Heart left ventricle (tissue), 16 donors: ENCODE measurements at regions not wholly inside any gene's neighbourhood (a gene's known extent, or its start where the extent isn't known, plus 50 kb on each side); places are given as distances from the start of the nearest gene placed in this dataset.

Experiments
- ATAC-seq, 4 donors: fragments of 200-7000 bp; cut with Tn5 transposase; one replicate each; pipeline ENCODE4 v1.9.1; 2020 to 2022; ENCODE audit warnings: moderate library complexity in 4 of 4, mild to moderate bottlenecking in 3 of 4, moderate number of reproducible peaks in 1 of 4
- DNase-seq, 5 donors: peaks; one replicate each; pipeline ENCODE4 v3.0.0-alpha.2; 2020
- H3K27ac ChIP-seq, 12 donors: fragments of 200-600 bp; sonication (generic) in 4 of 12; one replicate each; pipeline versions ENCODE4 v1.5.0 to v1.8.0; 2016 to 2022; ENCODE audit warnings: mild to moderate bottlenecking in 2 of 12
- H3K27me3 ChIP-seq, 9 donors: fragments of 200-600 bp; sonication (generic) in 2 of 9; one replicate each; pipeline versions ENCODE4 v1.5.1 to v1.8.0; 2016 to 2022; ENCODE audit warnings: mild to moderate bottlenecking in 3 of 9
- H3K36me3 ChIP-seq, 9 donors: fragments of 200-600 bp; sonication (generic) in 2 of 9; one replicate each; pipeline versions ENCODE4 v1.5.0 to v1.8.0; 2018 to 2022; ENCODE audit warnings: mild to moderate bottlenecking in 2 of 9
- H3K4me1 ChIP-seq, 12 donors: fragments of 200-600 bp; sonication (generic) in 4 of 12; one replicate each; pipeline versions ENCODE4 v1.5.0 to v1.8.0; 2016 to 2022; ENCODE audit warnings: mild to moderate bottlenecking in 3 of 12
- H3K4me3 ChIP-seq, 12 donors: fragments of 200-600 bp; sonication (generic) in 4 of 12; one replicate each; pipeline versions ENCODE4 v1.5.0 to v1.8.0; 2017 to 2022; ENCODE audit warnings: mild to moderate bottlenecking in 9 of 12, moderate library complexity in 4 of 12
- H3K9me3 ChIP-seq, 12 donors: fragments of 200-600 bp; sonication (generic) in 4 of 12; one replicate each; pipeline versions ENCODE4 v1.5.0 to v1.8.0; 2016 to 2022; ENCODE audit warnings: mild to moderate bottlenecking in 1 of 12
- POLR2A ChIP-seq, 2 donors: fragments of 450-650 bp; IDR thresholded peaks; one replicate each; pipeline ENCODE4 v1.6.1; 2017; ENCODE audit warnings: antibody characterized with exemption in 2 of 2, mild to moderate bottlenecking in 2 of 2, moderate library complexity in 2 of 2
- WGBS, 4 donors: extraction: QIAGEN DNeasy Blood & Tissue Kit in 2 of 4; methylation state at CpG; one replicate each; pipeline versions ENCODE4 v1.1.5 to v1.1.7; 2013 to 2018; 5-methylcytosine and 5-hydroxymethylcytosine counted together
- intact Hi-C, 10 donors: fragments of 100-400 bp; cut with DNase I; formaldehyde crosslinking; loops; one replicate each; pipeline versions ENCODE4 v1.11.1 to v1.14.2; 2022
- TF ChIP-seq, protein P1 (sequence below), 12 donors: fragments of 200-600 bp; sonication (generic) in 4 of 12; IDR thresholded peaks; one replicate each; pipeline versions ENCODE4 v1.5.0 to v1.8.0; 2018 to 2022; ENCODE audit warnings: antibody characterized with exemption in 12 of 12, mild to moderate bottlenecking in 5 of 12
- donor health status: ischemic (EF 13 %, LVEDD 7.1; RV severe dilation, severe dysfunction).
- donor health status: healthy with polysubstance abuse.
- donor health status: DM: no; HTN: yes; CAD: no.
- donor health status: DM: no; HTN: no; CAD: no.
- donor health status: ischemic (EF 25% LVEDD 6.9; RV normal size, moderate dysfunction).
- donor health status: ischemic (EF 25% LVEDD 5.7; RV mildly dilated, moderate dysfunction).
- donor health status: healthy.
- donor health status: DM: yes; HTN: yes; CAD: no.
- donor health status: ischemic (EF 35%, LVEDD 5.7; RV mildly dilated, moderate dysfunction).
- donor health status: nonischemic (EF 11% LVEDD 7.7; RV severe dilation, severe dysfunction).
- donor health status: DM: yes; HTN: yes; CAD: no.
- donor health status: PGD.
- donor health status: ischemic (EF 29% LVEDD 5.4; RV normal size, mild dysfunction).
- donor health status: nonischemic (EF 23%, LVEDD 6.1; RV moderate dilation, normal function).

DNA sequence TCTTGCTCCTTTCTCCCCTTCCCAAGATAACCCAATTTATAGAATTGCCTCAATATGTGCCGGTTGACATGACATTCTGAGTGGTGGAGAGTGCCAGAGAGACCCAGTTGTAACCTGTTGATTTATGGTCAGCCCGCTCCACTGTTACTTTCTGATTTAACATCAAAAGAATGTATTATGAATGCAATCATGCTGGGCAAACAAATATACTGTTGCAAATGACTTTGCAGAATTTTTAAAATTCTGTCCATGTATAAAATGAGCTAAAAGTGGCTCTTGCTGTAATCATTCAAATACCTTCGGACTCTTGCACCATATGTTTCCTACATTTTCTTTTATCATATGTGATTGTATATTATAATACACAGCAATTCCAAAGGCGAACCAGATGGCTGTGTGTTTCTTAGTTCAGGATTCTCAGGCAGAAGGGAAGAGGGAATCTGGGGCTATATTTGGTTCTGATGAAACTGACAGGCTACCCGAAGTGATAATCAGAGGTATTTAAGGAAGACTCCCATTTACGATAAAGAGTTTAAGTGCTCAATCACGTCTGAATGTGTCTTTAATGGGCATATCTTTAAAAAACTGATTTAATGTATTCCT, 131.7 kb downstream of the CLCN4 start:
- DNase-seq, result no peak
- H3K27me3 ChIP-seq, result peaks cover 0 to 5% (median 0%) of the 10 kb centered on the region in 9 donors
- no peak overlapping the region for H3K4me3 ChIP-seq
- ATAC-seq, result no peak
- no peak for TF ChIP-seq POLR2A (IDR thresholded peaks at IDR 0.05)
- TF ChIP-seq, protein P1, sequence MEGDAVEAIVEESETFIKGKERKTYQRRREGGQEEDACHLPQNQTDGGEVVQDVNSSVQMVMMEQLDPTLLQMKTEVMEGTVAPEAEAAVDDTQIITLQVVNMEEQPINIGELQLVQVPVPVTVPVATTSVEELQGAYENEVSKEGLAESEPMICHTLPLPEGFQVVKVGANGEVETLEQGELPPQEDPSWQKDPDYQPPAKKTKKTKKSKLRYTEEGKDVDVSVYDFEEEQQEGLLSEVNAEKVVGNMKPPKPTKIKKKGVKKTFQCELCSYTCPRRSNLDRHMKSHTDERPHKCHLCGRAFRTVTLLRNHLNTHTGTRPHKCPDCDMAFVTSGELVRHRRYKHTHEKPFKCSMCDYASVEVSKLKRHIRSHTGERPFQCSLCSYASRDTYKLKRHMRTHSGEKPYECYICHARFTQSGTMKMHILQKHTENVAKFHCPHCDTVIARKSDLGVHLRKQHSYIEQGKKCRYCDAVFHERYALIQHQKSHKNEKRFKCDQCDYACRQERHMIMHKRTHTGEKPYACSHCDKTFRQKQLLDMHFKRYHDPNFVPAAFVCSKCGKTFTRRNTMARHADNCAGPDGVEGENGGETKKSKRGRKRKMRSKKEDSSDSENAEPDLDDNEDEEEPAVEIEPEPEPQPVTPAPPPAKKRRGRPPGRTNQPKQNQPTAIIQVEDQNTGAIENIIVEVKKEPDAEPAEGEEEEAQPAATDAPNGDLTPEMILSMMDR (IDR thresholded peaks at IDR 0.05), result no peak
- peaks cover 0 to 7% (median 0%) of the 10 kb centered on the region in 12 donors for H3K9me3 ChIP-seq
- no peaks in the 10 kb centered on the region for H3K36me3 ChIP-seq
- intact Hi-C loops, result no loop called here
- no peaks in the 10 kb centered on the region for H3K4me1 ChIP-seq
- H3K27ac ChIP-seq, result no peak overlapping the region
- 59 to 78% (median 71%) methylated on average over 7 of the region's 7 CpGs for WGBS, 4 donors

DNA sequence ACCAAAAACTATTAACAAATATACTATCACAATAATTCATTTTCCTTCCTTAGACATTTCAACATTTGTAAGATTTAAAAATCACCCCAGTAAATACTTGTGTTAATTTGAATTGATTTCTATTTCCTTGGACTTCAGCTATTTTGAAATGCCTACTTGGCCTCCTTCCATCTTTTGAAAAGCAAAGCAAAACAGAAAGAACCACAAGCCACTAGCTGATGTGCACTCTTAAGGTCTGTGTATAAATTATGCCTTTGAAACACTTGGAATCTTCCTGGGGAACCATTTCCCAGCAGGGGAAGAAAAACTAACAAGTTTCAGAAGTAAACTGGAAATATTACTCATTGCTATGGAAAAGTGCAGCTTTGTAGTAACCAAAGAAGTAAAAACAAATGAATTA, 139.8 kb downstream of the CLCN4 start:
- intact Hi-C loops, result no loop called here

DNA sequence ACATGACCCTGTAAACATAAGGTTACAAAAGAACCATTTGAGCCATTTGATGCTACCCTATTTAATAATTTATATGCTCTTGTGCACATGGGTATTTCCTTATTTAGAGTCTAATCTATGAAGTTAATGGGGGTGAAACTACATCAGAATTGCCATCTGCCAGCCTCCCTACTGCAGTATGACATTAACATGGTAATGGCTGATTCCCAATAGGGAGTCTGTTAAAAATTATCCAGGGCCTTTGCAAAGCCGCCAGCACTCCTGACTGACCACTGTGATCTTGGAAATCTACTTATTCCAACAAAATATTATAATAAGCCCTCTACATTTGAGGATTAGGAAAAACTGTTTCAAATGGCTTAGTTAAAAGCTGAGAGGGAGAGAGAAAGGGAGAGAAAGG, 153.7 kb downstream of the CLCN4 start:
- Histone ChIP-seq H3K4me1 (no peaks in the 10 kb centered on the region), H3K27me3 (no peaks in the 10 kb centered on the region), H3K9me3 (peaks cover 0 to 5% (median 0%) of the 10 kb centered on the region in 12 donors), H3K36me3 (no peaks in the 10 kb centered on the region), H3K4me3 (no peak overlapping the region), H3K27ac (no peak overlapping the region)
- 52 to 98% (median 80%) methylated on average over 1 of the region's 1 CpG for WGBS, 4 donors
- ATAC-seq (no peak), DNase-seq (no peak)
- intact Hi-C loops, result no loop called here
- TF ChIP-seq, protein P1 (IDR thresholded peaks at IDR 0.05), result no peak
- no peak for TF ChIP-seq POLR2A (IDR thresholded peaks at IDR 0.05)

More for the DNA sequence above, 139.8 kb downstream of the CLCN4 start:
- no peak for TF ChIP-seq POLR2A (IDR thresholded peaks at IDR 0.05)
- TF ChIP-seq, protein P1 (IDR thresholded peaks at IDR 0.05), result no peak
- no peak overlapping the region for H3K4me3 ChIP-seq
- DNase-seq, result no peak
- no peaks in the 10 kb centered on the region for H3K4me1 ChIP-seq
- no peak overlapping the region for H3K27ac ChIP-seq
- H3K27me3 ChIP-seq, result peaks cover 0 to 5% (median 0%) of the 10 kb centered on the region in 9 donors
- no peak for ATAC-seq
- no peaks in the 10 kb centered on the region for H3K36me3 ChIP-seq
- H3K9me3 ChIP-seq, result peaks cover 0 to 12% (median 0%) of the 10 kb centered on the region in 12 donors

DNA sequence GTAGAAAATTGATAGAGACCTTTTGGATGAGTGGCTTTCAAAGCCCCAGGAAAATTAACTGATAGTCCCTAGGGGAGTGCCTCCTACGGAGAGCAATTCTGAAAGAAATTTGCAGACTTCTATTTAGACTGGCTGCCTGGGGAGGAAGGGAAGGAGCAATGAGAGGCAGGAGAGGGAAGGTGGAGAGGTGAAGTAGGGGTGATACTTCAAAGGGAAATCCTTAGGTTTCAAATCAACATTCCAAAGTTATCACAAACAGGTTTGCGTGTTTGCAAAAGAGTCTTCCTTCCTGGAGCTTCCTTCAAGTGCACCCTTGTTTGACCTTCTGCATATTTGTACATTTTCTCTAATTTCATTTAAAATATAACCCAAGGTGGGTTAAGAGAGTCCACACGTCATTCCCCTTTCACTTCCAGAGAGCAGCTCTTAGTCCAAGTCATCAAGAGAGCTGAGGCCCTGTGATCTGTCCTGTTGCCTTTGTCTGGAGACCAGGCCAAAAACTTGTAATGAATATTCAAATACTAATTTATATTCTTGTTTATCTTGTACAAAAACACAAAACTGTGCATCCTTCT, 157.8 kb downstream of the CLCN4 start:
- no peak overlapping the region for H3K27ac ChIP-seq
- DNase-seq (no peak), ATAC-seq (no peak)
- intact Hi-C loops, result no loop called here
- no peak overlapping the region for H3K4me3 ChIP-seq
- H3K27me3 ChIP-seq, result no peaks in the 10 kb centered on the region
- H3K36me3 ChIP-seq, result no peaks in the 10 kb centered on the region
- H3K9me3 ChIP-seq, result peaks cover 0 to 5% (median 0%) of the 10 kb centered on the region in 12 donors
- 45 to 86% (median 67%) methylated on average over 3 of the region's 3 CpGs for WGBS, 4 donors
- TF ChIP-seq POLR2A (IDR thresholded peaks at IDR 0.05), result no peak
- TF ChIP-seq, protein P1 (IDR thresholded peaks at IDR 0.05), result no peak
- no peaks in the 10 kb centered on the region for H3K4me1 ChIP-seq
